Spleen (tissue), 11 donors: ENCODE measurements at regions not wholly inside any gene's neighbourhood (a gene's known extent, or its start where the extent isn't known, plus 50 kb on each side); places are given as distances from the start of the nearest gene placed in this dataset.

Experiments used
- DNase-seq: peaks from one replicate; pipeline ENCODE4 v3.0.0-alpha.2; 2020
- H3K27ac ChIP-seq, 8 donors: fragments of 200-600 bp; sonication (generic) in 7 of 8; 1 replicate in 4 of 8; 2 replicates in 4 of 8; pipeline versions ENCODE4 v1.5.0 to v1.8.0; 2016 to 2021; ENCODE audit warnings: inconsistent platforms in 4 of 8, mild to moderate bottlenecking in 4 of 8, moderate library complexity in 1 of 8
- H3K27me3 ChIP-seq, 7 donors: fragments of 200-600 bp; sonication (generic) in 6 of 7; replicated peaks in 1 of 7; 1 replicate in 4 of 7; 2 replicates in 3 of 7; pipeline versions ENCODE4 v1.5.0 to v1.8.0; 2016 to 2021; ENCODE audit warnings: inconsistent platforms in 3 of 7, mild to moderate bottlenecking in 1 of 7
- H3K36me3 ChIP-seq, 6 donors: fragments of 200-600 bp; sonication (generic) in 5 of 6; 1 replicate in 4 of 6; 2 replicates in 2 of 6; pipeline versions ENCODE4 v1.5.0 to v1.8.0; 2016 to 2021; ENCODE audit warnings: inconsistent platforms in 2 of 6
- H3K4me1 ChIP-seq, 6 donors: fragments of 200-600 bp; sonication (generic) in 5 of 6; 1 replicate in 3 of 6; 2 replicates in 3 of 6; pipeline versions ENCODE4 v1.5.0 to v1.8.0; 2016 to 2021; ENCODE audit warnings: inconsistent platforms in 3 of 6
- H3K4me3 ChIP-seq, 8 donors: fragments of 200-600 bp; sonication (generic) in 7 of 8; 1 replicate in 4 of 8; 2 replicates in 4 of 8; pipeline versions ENCODE4 v1.5.0 to v1.8.0; 2016 to 2021; ENCODE audit warnings: inconsistent platforms in 4 of 8, mild to moderate bottlenecking in 4 of 8, moderate library complexity in 2 of 8
- H3K9me3 ChIP-seq, 8 donors: fragments of 200-600 bp; sonication (generic) in 7 of 8; 1 replicate in 4 of 8; 2 replicates in 4 of 8; pipeline versions ENCODE4 v1.5.0 to v1.8.0; 2016 to 2021; ENCODE audit warnings: inconsistent platforms in 4 of 8
- CTCF ChIP-seq, 11 experiments: fragments of 200-600 bp in 7 of 11; fragments of 450-650 bp in 4 of 11; sonication (generic) in 4 of 11; IDR thresholded peaks in 8 of 11; conservative IDR thresholded peaks in 3 of 11; 1 replicate in 7 of 11; 2 replicates in 4 of 11; pipeline versions ENCODE4 v1.4.0 to v1.8.0; 2016 to 2021; ENCODE audit warnings: antibody characterized with exemption in 11 of 11, inconsistent platforms in 4 of 11, mild to moderate bottlenecking in 1 of 11
- POLR2A ChIP-seq, 3 donors: fragments of 450-650 bp; IDR thresholded peaks; one replicate each; pipeline ENCODE4 v1.5.1; 2017; ENCODE audit warnings: antibody characterized with exemption in 3 of 3, mild to moderate bottlenecking in 1 of 3
- POLR2AphosphoS5 ChIP-seq, 3 donors: sonication (generic); formaldehyde crosslinking; IDR thresholded peaks; one replicate each; pipeline ENCODE4 v1.5.1; 2017; ENCODE audit warnings: antibody characterized with exemption in 3 of 3
- whole genome bisulfite sequencing, 5 donors: extraction: QIAGEN DNeasy Blood & Tissue Kit in 3 of 5; methylation state at CpG; one replicate each; pipeline versions ENCODE4 v1.1.5 to v1.1.7; 2013 to 2018; 5-methylcytosine and 5-hydroxymethylcytosine counted together
- intact Hi-C: fragments of 100-400 bp; cut with DNase I; formaldehyde crosslinking; loops from one replicate; pipeline ENCODE4 v1.15.0; 2023; ENCODE audit warnings: low total_unique reads
- donor health status: healthy with polysubstance abuse.
- donor health status: DM: no; HTN: no; CAD: no; lungs with moderate emphysema.
- donor health status: DM: no; HTN: no; CAD: no.
- donor health status: Bipolar disorder and iron deficiency.
- donor health status: healthy.
- donor health status: DM: no; HTN: no; CAD: no.
- donor health status: DM: yes; HTN: yes; CAD: no.

DNA sequence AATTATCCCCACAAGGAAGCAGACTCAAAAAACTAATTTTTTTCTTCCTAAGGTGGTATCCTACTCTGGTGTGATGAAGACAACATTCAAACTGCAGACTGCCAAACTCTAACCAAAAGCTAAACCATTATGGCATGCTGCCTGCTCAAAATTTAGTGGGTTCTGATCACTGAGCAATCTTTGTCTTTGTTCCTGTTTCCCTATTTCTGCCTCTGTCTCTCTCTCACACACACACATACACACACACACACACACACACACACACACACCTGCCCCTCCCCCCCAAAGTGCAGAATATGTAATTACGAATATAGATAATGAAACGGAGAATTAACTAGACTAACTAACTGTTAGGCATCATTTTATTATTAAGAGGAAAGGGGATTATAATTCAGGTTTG, 1278.6 kb downstream of the PCDH7 start:
- DNase-seq = no peak
- Histone ChIP-seq H3K36me3 (no peaks in the 10 kb centered on the region), H3K27me3 (no peaks in the 10 kb centered on the region), H3K4me3 (no peak overlapping the region), H3K27ac (no peak overlapping the region), H3K9me3 (peaks cover 0 to 13% (median 8%) of the 10 kb centered on the region in 8 donors), H3K4me1 (no peaks in the 10 kb centered on the region)
- TF ChIP-seq POLR2AphosphoS5 (IDR thresholded peaks at IDR 0.05) = no peak
- TF ChIP-seq POLR2A (IDR thresholded peaks at IDR 0.05) = no peak
- TF ChIP-seq CTCF (IDR thresholded peaks at IDR 0.05 in 8 of 11, conservative IDR thresholded peaks at IDR 0.05 in 3 of 11) = no peak
- intact Hi-C loops = no loop called here
- WGBS, 5 donors = 40 to 91% (median 74%) methylated on average over 2 of the region's 2 CpGs

DNA sequence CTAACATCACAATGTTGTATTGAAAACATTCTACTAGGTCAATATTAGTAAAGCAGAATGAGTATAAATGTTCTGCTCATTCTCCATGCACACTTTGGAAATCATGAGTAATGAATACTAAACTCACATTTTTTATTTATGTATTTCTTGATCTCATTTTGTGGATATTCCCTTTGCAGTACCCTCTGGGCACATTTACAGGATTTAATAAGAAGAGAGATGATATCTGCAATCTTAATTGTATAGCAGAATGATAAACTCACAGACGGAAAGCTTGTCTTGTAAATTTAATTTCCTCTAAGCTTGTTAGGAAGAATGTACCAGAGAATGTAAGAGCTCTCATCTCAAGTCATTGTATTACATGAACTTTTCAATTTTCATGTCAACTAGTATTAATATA, 1279.7 kb downstream of the PCDH7 start:
- no peak overlapping the region for H3K4me3 ChIP-seq
- intact Hi-C loops = no loop called here
- H3K27me3 ChIP-seq = no peaks in the 10 kb centered on the region
- 78 to 87% (median 84%) methylated on average over 1 of the region's 1 CpG for WGBS, 5 donors
- peaks cover 0 to 9% (median 8%) of the 10 kb centered on the region in 8 donors for H3K9me3 ChIP-seq
- DNase-seq = no peak
- H3K4me1 ChIP-seq = no peaks in the 10 kb centered on the region
- H3K36me3 ChIP-seq = no peaks in the 10 kb centered on the region
- TF ChIP-seq POLR2A (IDR thresholded peaks at IDR 0.05) (no peak), CTCF (IDR thresholded peaks at IDR 0.05 in 8 of 11, conservative IDR thresholded peaks at IDR 0.05 in 3 of 11) (no peak), POLR2AphosphoS5 (IDR thresholded peaks at IDR 0.05) (no peak)
- no peak overlapping the region for H3K27ac ChIP-seq

DNA sequence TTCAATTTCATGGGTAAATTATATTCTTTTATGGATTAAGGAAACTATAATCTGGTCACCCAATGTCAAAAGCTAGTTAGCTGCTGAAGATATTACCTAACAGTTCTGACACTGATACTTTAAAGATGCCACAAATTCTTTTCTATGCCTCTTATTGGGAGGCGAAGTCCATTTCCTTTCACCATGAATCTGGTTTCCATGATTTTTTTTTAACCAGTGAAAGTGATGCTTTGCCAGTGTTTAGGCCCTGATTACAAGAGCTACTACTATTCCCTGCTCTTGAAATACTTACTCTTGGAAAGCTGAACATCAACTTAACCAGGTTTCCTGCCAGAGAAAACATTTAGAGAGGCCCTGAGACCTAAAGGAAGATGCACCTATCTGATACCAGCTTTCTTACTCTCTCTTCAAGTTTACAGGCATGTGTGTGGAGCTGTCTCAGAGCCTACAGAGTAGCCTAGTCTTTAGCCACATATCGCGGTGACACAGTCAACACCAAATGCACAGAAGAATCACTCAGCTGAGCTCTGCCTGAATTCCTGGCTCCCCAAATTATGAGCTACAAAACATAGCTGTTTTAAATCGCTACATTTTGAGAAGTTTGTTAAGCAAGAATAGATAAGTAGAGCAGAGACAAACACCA, 1280.8 kb downstream of the PCDH7 start:
- WGBS, 5 donors = 88 to 95% (median 92%) methylated on average over 4 of the region's 4 CpGs
- DNase-seq = no peak
- Histone ChIP-seq H3K36me3 (no peaks in the 10 kb centered on the region), H3K4me1 (no peaks in the 10 kb centered on the region), H3K27ac (no peak overlapping the region), H3K27me3 (no peaks in the 10 kb centered on the region), H3K4me3 (no peak overlapping the region), H3K9me3 (peaks cover 0 to 13% (median 8%) of the 10 kb centered on the region in 8 donors)
- intact Hi-C loops = no loop called here
- TF ChIP-seq CTCF (IDR thresholded peaks at IDR 0.05 in 8 of 11, conservative IDR thresholded peaks at IDR 0.05 in 3 of 11) (no peak), POLR2A (IDR thresholded peaks at IDR 0.05) (no peak), POLR2AphosphoS5 (IDR thresholded peaks at IDR 0.05) (no peak)

DNA sequence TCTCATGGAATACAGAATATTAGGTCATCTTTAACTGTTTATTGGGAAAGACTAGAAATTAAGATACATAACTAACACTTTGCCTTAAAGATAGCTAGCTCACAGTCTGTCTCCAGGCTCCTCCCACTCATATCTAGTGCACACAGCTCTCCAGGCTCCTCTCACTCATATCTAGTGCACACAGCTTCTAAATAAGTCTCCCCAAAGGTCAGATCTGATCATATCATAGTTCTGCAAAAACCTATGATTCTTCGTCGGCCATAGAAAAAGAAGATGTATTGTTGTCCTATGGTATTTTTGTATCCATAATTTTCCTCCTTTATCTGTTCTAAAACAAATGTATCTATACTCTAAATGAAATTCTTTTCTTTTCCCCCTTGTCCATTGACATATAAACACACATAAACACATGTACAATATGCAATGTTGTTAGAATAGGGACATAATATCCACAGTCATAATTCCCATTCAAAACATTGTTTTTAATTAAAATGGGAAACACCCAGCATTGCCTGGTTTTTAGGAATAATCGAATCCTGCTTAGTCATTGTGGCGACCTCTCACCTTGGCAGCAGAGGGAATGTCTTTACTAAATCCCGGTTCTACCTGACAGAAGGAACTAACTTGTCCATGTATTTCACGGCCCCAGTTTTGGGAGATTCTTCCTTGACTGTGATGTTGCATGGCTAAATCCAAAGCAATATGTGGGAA, 1282.0 kb downstream of the PCDH7 start:
- intact Hi-C loops = no loop called here
- DNase-seq = no peak
- 73 to 89% (median 86%) methylated on average over 6 of the region's 6 CpGs for WGBS, 5 donors

More for the DNA sequence above, 1282.0 kb downstream of the PCDH7 start:
- no peak overlapping the region for H3K4me3 ChIP-seq
- H3K36me3 ChIP-seq = no peaks in the 10 kb centered on the region
- H3K27ac ChIP-seq = no peak overlapping the region
- peaks cover 0 to 8% (median 0%) of the 10 kb centered on the region in 8 donors for H3K9me3 ChIP-seq
- TF ChIP-seq POLR2AphosphoS5 (IDR thresholded peaks at IDR 0.05) (no peak), CTCF (IDR thresholded peaks at IDR 0.05 in 8 of 11, conservative IDR thresholded peaks at IDR 0.05 in 3 of 11) (no peak), POLR2A (IDR thresholded peaks at IDR 0.05) (no peak)
- no peaks in the 10 kb centered on the region for H3K4me1 ChIP-seq
- no peaks in the 10 kb centered on the region for H3K27me3 ChIP-seq
